SK-N-SH treated with all-trans-retinoic acid at 6 μM for 48 hours (cell line): ENCODE measurements at regions not wholly inside any gene's neighbourhood (a gene's known extent, or its start where the extent isn't known, plus 50 kb on each side); places are given as distances from the start of the nearest gene placed in this dataset.

Experiments
- ARNTL ChIP-seq: fragments of 450-650 bp; formaldehyde crosslinking; IDR thresholded peaks from 2 replicates; pipeline ENCODE4 v1.5.0; 2020; ENCODE audit warnings: low read depth, mild to moderate bottlenecking, moderate library complexity, borderline replicate concordance
- CREB5 ChIP-seq: fragments of 250-450 bp; sonication (Bioruptor Pico); IDR thresholded peaks from 2 replicates; pipeline ENCODE4 v1.5.1; 2020; ENCODE audit warnings: low read depth, mild to moderate bottlenecking, moderate library complexity
- CSDC2 ChIP-seq: fragments of 250-450 bp; sonication (Bioruptor Pico); IDR thresholded peaks from 2 replicates; pipeline ENCODE4 v1.5.0; 2020; ENCODE audit warnings: mild to moderate bottlenecking, moderate library complexity
- CSRNP3 ChIP-seq: fragments of 250-450 bp; sonication (Bioruptor Pico); IDR thresholded peaks from 2 replicates; pipeline ENCODE4 v1.5.1; 2021; ENCODE audit warnings: mild to moderate bottlenecking, moderate library complexity
- PATZ1 ChIP-seq: fragments of 250-450 bp; sonication (Bioruptor Pico); IDR thresholded peaks from 2 replicates; pipeline ENCODE4 v1.8.0; 2020; ENCODE audit warnings: mild to moderate bottlenecking, moderate library complexity, borderline replicate concordance
- PPARA ChIP-seq: fragments of 250-450 bp; sonication (Bioruptor Pico); IDR thresholded peaks from 2 replicates; pipeline ENCODE4 v1.5.0; 2020; ENCODE audit warnings: mild to moderate bottlenecking, borderline replicate concordance
- RARB ChIP-seq: fragments of 250-450 bp; sonication (Bioruptor Pico); IDR thresholded peaks from 2 replicates; pipeline ENCODE4 v1.8.0; 2021; ENCODE audit warnings: mild to moderate bottlenecking, moderate library complexity
- TCF4 ChIP-seq: fragments of 250-450 bp; sonication (Bioruptor Pico); IDR thresholded peaks from 2 replicates; pipeline ENCODE4 v1.8.0; 2021; ENCODE audit warnings: mild to moderate bottlenecking, moderate library complexity, borderline replicate concordance
- TOX ChIP-seq: fragments of 250-450 bp; sonication (Bioruptor Pico); IDR thresholded peaks from 2 replicates; pipeline ENCODE4 v1.8.0; 2021; ENCODE audit warnings: mild to moderate bottlenecking, moderate library complexity, borderline replicate concordance
- ZFP30 ChIP-seq: fragments of 450-650 bp; formaldehyde crosslinking; IDR thresholded peaks from 2 replicates; pipeline ENCODE4 v1.5.0; 2022; ENCODE audit warnings: mild to moderate bottlenecking, moderate library complexity
- ZNF8 ChIP-seq: fragments of 450-650 bp; formaldehyde crosslinking; IDR thresholded peaks from 2 replicates; pipeline ENCODE4 v1.5.0; 2020; ENCODE audit warnings: mild to moderate bottlenecking, moderate library complexity
- TF ChIP-seq, protein P1 (sequence below): fragments of 250-450 bp; sonication (Bioruptor Pico); IDR thresholded peaks from 2 replicates; pipeline ENCODE4 v1.8.0; 2021; ENCODE audit warnings: low read depth, mild to moderate bottlenecking, moderate library complexity, borderline replicate concordance

- TF ChIP-seq PATZ1 = no peak
- no peak for TF ChIP-seq ZNF8 (CRISPR knock-in tag)
- TF ChIP-seq CSRNP3 (CRISPR knock-in tag) = no peak
- TF ChIP-seq ZFP30 (CRISPR knock-in tag) = no peak
- TF ChIP-seq PPARA (CRISPR knock-in tag) = no peak
- TF ChIP-seq TCF4 (CRISPR knock-in tag) = no peak
- TF ChIP-seq ARNTL = no peak
- TF ChIP-seq CREB5 (CRISPR knock-in tag) = no peak
- no peak for TF ChIP-seq TOX (CRISPR knock-in tag)
- TF ChIP-seq, protein P1, sequence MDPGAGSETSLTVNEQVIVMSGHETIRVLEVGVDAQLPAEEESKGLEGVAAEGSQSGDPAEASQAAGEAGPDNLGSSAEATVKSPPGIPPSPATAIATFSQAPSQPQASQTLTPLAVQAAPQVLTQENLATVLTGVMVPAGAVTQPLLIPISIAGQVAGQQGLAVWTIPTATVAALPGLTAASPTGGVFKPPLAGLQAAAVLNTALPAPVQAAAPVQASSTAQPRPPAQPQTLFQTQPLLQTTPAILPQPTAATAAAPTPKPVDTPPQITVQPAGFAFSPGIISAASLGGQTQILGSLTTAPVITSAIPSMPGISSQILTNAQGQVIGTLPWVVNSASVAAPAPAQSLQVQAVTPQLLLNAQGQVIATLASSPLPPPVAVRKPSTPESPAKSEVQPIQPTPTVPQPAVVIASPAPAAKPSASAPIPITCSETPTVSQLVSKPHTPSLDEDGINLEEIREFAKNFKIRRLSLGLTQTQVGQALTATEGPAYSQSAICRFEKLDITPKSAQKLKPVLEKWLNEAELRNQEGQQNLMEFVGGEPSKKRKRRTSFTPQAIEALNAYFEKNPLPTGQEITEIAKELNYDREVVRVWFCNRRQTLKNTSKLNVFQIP = no peak
- TF ChIP-seq CSDC2 (CRISPR knock-in tag) = no peak
- TF ChIP-seq RARB (CRISPR knock-in tag) = no peak
These were observed 648.1 kb downstream of the USP25 start for GRCh38 chr21:16377857-16378256.
